K562 (cell line): ENCODE measurements at regions not wholly inside any gene's neighbourhood (a gene's known extent, or its start where the extent isn't known, plus 50 kb on each side); places are given as distances from the start of the nearest gene placed in this dataset.

ENCODE experiments used
- AFF4 ChIP-seq: sonication (generic); formaldehyde crosslinking; IDR thresholded peaks from 2 replicates; pipeline ENCODE4 v1.8.0; 2023; ENCODE audit warnings: mild to moderate bottlenecking, missing genetic modification reagents
- HMGXB4 ChIP-seq: sonication (generic); formaldehyde crosslinking; IDR thresholded peaks from 2 replicates; pipeline ENCODE4 v1.8.1; 2023; ENCODE audit warnings: mild to moderate bottlenecking, missing genetic modification reagents
- KDM5B ChIP-seq: fragments of 200-600 bp; sonication (generic); IDR thresholded peaks from 2 replicates; pipeline ENCODE4 v1.6.1; 2012; ENCODE audit warnings: low read depth, mild to moderate bottlenecking, moderate library complexity, low read length, control low read depth, inconsistent platforms; ENCODE audit not compliant: insufficient replicate concordance
- MTF1 ChIP-seq: fragments of 250-450 bp; sonication (Bioruptor Pico); IDR thresholded peaks from 2 replicates; pipeline ENCODE4 v1.9.0; 2021; ENCODE audit warnings: moderate library complexity, mild to moderate bottlenecking, inconsistent platforms, borderline replicate concordance
- NFXL1 ChIP-seq: fragments of 450-650 bp; formaldehyde crosslinking; IDR thresholded peaks from 2 replicates; pipeline ENCODE4 v1.4.0; 2021; ENCODE audit warnings: mild to moderate bottlenecking
- PML ChIP-seq: IDR thresholded peaks from 2 replicates; pipeline ENCODE4 v1.6.1; 2012; ENCODE audit warnings: low read length, inconsistent platforms
- POLR2H ChIP-seq: IDR thresholded peaks from 2 replicates; pipeline ENCODE4 v1.6.1; 2016; ENCODE audit warnings: missing genetic modification characterization, low read depth, mild to moderate bottlenecking, control low read depth, missing compliant biosample characterization, moderate library complexity
- RAD21 ChIP-seq, 2 experiments: fragments of 250-450 bp in 1 of 2; fragments of 450-650 bp in 1 of 2; sonication (Bioruptor Pico) in 1 of 2; formaldehyde crosslinking in 1 of 2; IDR thresholded peaks in 1 of 2; conservative IDR thresholded peaks in 1 of 2; 2 replicates each; pipeline versions ENCODE4 v1.4.0 to v1.8.0; 2020 to 2022; ENCODE audit warnings: mild to moderate bottlenecking in 2 of 2, moderate library complexity in 1 of 2
- SOX6 ChIP-seq: fragments of 450-650 bp; IDR thresholded peaks from 2 replicates; pipeline ENCODE4 v1.6.1; 2014; ENCODE audit warnings: mild to moderate bottlenecking
- STAT6 ChIP-seq: sonication (generic); formaldehyde crosslinking; IDR thresholded peaks from 2 replicates; pipeline ENCODE4 v1.8.1; 2023; ENCODE audit warnings: mild to moderate bottlenecking, missing genetic modification reagents
- U2AF2 ChIP-seq: fragments of 200-400 bp; formaldehyde crosslinking; optimal IDR thresholded peaks from 2 replicates; pipeline ENCODE3; 2017; ENCODE audit warnings: low read depth, mild to moderate bottlenecking, low read length
- ZNF134 ChIP-seq: fragments of 250-450 bp; sonication (Bioruptor Pico); conservative IDR thresholded peaks from 2 replicates; pipeline ENCODE4 v1.4.0; 2020
- ZNF184 ChIP-seq: sonication (generic); formaldehyde crosslinking; IDR thresholded peaks from 2 replicates; pipeline ENCODE4 v1.5.0; 2020; ENCODE audit warnings: missing genetic modification reagents
- ZNF395 ChIP-seq: fragments of 200-800 bp; sonication (Bioruptor generic); IDR thresholded peaks from 2 replicates; pipeline ENCODE4 v1.6.1; 2017; ENCODE audit warnings: missing genetic modification characterization, missing compliant biosample characterization
- ZNF695 ChIP-seq: fragments of 450-650 bp; formaldehyde crosslinking; IDR thresholded peaks from 2 replicates; pipeline ENCODE4 v1.4.0; 2020; ENCODE audit warnings: mild to moderate bottlenecking, moderate library complexity
- ZNF76 ChIP-seq: fragments of 250-450 bp; sonication (Bioruptor Pico); IDR thresholded peaks from 2 replicates; pipeline ENCODE4 v1.4.0; 2020; ENCODE audit warnings: mild to moderate bottlenecking, moderate library complexity, borderline replicate concordance

- TF ChIP-seq SOX6 (peak; percentile 32; the same call in 1 of the 2 replicates), RAD21 (CRISPR knock-in tag; conservative IDR thresholded peaks at IDR 0.05 in 1 of 2, IDR thresholded peaks at IDR 0.05 in 1 of 2) (peak; percentile 86 to 93), U2AF2 (no peak), MTF1 (CRISPR knock-in tag) (no peak), STAT6 (no peak), AFF4 (CRISPR knock-in tag) (no peak), POLR2H (tag) (no peak), HMGXB4 (CRISPR knock-in tag) (no peak), ZNF134 (no peak), NFXL1 (CRISPR knock-in tag) (no peak), KDM5B (no peak), ZNF395 (CRISPR knock-in tag) (no peak), ZNF184 (CRISPR knock-in tag) (no peak), PML (no peak), ZNF695 (CRISPR knock-in tag) (no peak), ZNF76 (CRISPR knock-in tag) (no peak)
Observed at GRCh38 chr15:31435261-31435911, 108.8 kb downstream of the KLF13 start (continued).
